ENCODE measurements at regions not wholly inside any gene's neighbourhood (a gene's known extent, or its start where the extent isn't known, plus 50 kb on each side); places are given as distances from the start of the nearest gene placed in this dataset.

- TF ChIP-seq TARDBP (IDR thresholded peaks at IDR 0.05) (no peak), SP1 (IDR thresholded peaks at IDR 0.05) (no peak), CTBP1 (IDR thresholded peaks at IDR 0.05; ENCODE audit: borderline replicate concordance) (no peak), BHLHE40 (IDR thresholded peaks at IDR 0.05; ENCODE audit: borderline replicate concordance) (no peak), HDGF (IDR thresholded peaks at IDR 0.05; ENCODE audit: borderline replicate concordance) (no peak), LEF1 (IDR thresholded peaks at IDR 0.05; ENCODE audit: borderline replicate concordance) (no peak), FOXM1 (IDR thresholded peaks at IDR 0.05; ENCODE audit: borderline replicate concordance) (no peak), ARNT (IDR thresholded peaks at IDR 0.05) (no peak), FOXA1 (IDR thresholded peaks at IDR 0.05) (no peak), PKNOX1 (IDR thresholded peaks at IDR 0.05) (no peak), SUZ12 (IDR thresholded peaks at IDR 0.05) (no peak), NFRKB (IDR thresholded peaks at IDR 0.05) (no peak), FOXK2 (IDR thresholded peaks at IDR 0.05) (no peak), ELF4 (IDR thresholded peaks at IDR 0.05) (no peak)
These were observed 1366.8 kb downstream of the EFNA5 start for GRCh38 chr5:106303911-106304310.

Data from HEK293T (cell line).